GM23338 (cell line): ENCODE measurements at regions not wholly inside any gene's neighbourhood (a gene's known extent, or its start where the extent isn't known, plus 50 kb on each side); places are given as distances from the start of the nearest gene placed in this dataset.

Experiments
- ATAC-seq: fragments of 200-7000 bp; cut with Tn5 transposase; 3 replicates; pipeline ENCODE4 v1.9.1; 2020
- DNase-seq: peaks from one replicate; pipeline ENCODE4 v3.0.0-alpha.2; 2015; ENCODE audit warnings: low spot score
- H2AFZ ChIP-seq: fragments of 200-600 bp; sonication (generic); 2 replicates; pipeline ENCODE4 v1.8.0; 2016; ENCODE audit warnings: antibody characterized with exemption, mild to moderate bottlenecking, moderate library complexity
- H3F3A ChIP-seq: fragments of 200-600 bp; sonication (generic); replicated peaks from 2 replicates; pipeline ENCODE4 v1.8.0; 2017; ENCODE audit warnings: antibody characterized with exemption, mixed run types, low read depth
- H3K27ac ChIP-seq: fragments of 200-600 bp; sonication (generic); 2 replicates; pipeline ENCODE4 v1.6.1; 2016; ENCODE audit warnings: low read depth
- H3K27me3 ChIP-seq: fragments of 200-600 bp; sonication (generic); 2 replicates; pipeline ENCODE4 v1.8.0; 2016; ENCODE audit warnings: mild to moderate bottlenecking, mixed run types, moderate library complexity; ENCODE audit not compliant: insufficient read depth
- H3K36me3 ChIP-seq: fragments of 200-600 bp; sonication (generic); 2 replicates; pipeline ENCODE4 v1.8.0; 2016; ENCODE audit warnings: mild to moderate bottlenecking; ENCODE audit not compliant: insufficient read depth
- H3K4me1 ChIP-seq: fragments of 200-600 bp; sonication (generic); 2 replicates; pipeline ENCODE4 v1.8.0; 2016; ENCODE audit warnings: mild to moderate bottlenecking, moderate library complexity; ENCODE audit not compliant: insufficient read depth
- H3K4me2 ChIP-seq: fragments of 200-600 bp; sonication (generic); 2 replicates; pipeline ENCODE4 v1.7.1; 2017; ENCODE audit warnings: mixed run types
- H3K4me3 ChIP-seq: fragments of 200-600 bp; sonication (generic); 2 replicates; pipeline ENCODE4 v1.6.1; 2016; ENCODE audit warnings: mixed run types
- H3K79me2 ChIP-seq: fragments of 200-600 bp; sonication (generic); replicated peaks from 2 replicates; pipeline ENCODE4 v1.8.0; 2017; ENCODE audit warnings: mild to moderate bottlenecking; ENCODE audit not compliant: insufficient read depth
- H3K9me2 ChIP-seq: fragments of 200-600 bp; sonication (generic); 2 replicates; pipeline ENCODE4 v1.8.0; 2017; ENCODE audit not compliant: insufficient read depth
- H4K20me1 ChIP-seq: fragments of 200-600 bp; sonication (generic); replicated peaks from 2 replicates; pipeline ENCODE4 v1.8.0; 2017; ENCODE audit warnings: mild to moderate bottlenecking; ENCODE audit not compliant: insufficient read depth
- H3K27ac Mint-ChIP-seq: 2 replicates; pipeline ENCODE4 v1.8.0; 2020; ENCODE audit warnings: inconsistent platforms, mild to moderate bottlenecking, moderate library complexity, mixed read lengths
- H3K27me3 Mint-ChIP-seq: 3 replicates; pipeline ENCODE4 v1.8.0; 2022; ENCODE audit warnings: low read depth, mild to moderate bottlenecking, moderate library complexity, mixed read lengths, inconsistent platforms; ENCODE audit not compliant: insufficient read depth, poor library complexity
- H3K36me3 Mint-ChIP-seq: 3 replicates; pipeline ENCODE4 v1.8.0; 2021; ENCODE audit warnings: low read depth, mild to moderate bottlenecking, inconsistent platforms, moderate library complexity, mixed read lengths
- H3K4me1 Mint-ChIP-seq: 3 replicates; pipeline ENCODE4 v1.8.0; 2020; ENCODE audit warnings: mild to moderate bottlenecking, inconsistent platforms, mixed read lengths
- H3K4me3 Mint-ChIP-seq: 3 replicates; pipeline ENCODE4 v1.8.0; 2021; ENCODE audit warnings: moderate library complexity, mild to moderate bottlenecking, inconsistent platforms, mixed read lengths
- H3K9me3 Mint-ChIP-seq: 3 replicates; pipeline ENCODE4 v1.8.0; 2020; ENCODE audit warnings: moderate library complexity, mild to moderate bottlenecking, inconsistent platforms, mixed read lengths
- ETS1 ChIP-seq: IDR thresholded peaks from 2 replicates; pipeline ENCODE4 v1.6.1; 2016; ENCODE audit warnings: antibody characterized with exemption
- EZH2phosphoT487 ChIP-seq: fragments of 200-600 bp; sonication (generic); IDR thresholded peaks from one replicate; pipeline ENCODE4 v1.8.1; 2018; ENCODE audit warnings: antibody characterized with exemption; ENCODE audit not compliant: unreplicated experiment
- JUNB ChIP-seq: IDR thresholded peaks from one replicate; pipeline ENCODE4 v1.6.1; 2016; ENCODE audit warnings: antibody characterized with exemption; ENCODE audit not compliant: unreplicated experiment
- POLR2AphosphoS5 ChIP-seq: IDR thresholded peaks from 2 replicates; pipeline ENCODE4 v1.6.1; 2016; ENCODE audit warnings: antibody characterized with exemption, low read depth
- REST ChIP-seq: IDR thresholded peaks from one replicate; pipeline ENCODE4 v1.6.1; 2018; ENCODE audit warnings: antibody characterized with exemption; ENCODE audit not compliant: unreplicated experiment
- STAT1 ChIP-seq: IDR thresholded peaks from one replicate; pipeline ENCODE4 v1.6.1; 2016; ENCODE audit warnings: antibody characterized with exemption; ENCODE audit not compliant: unreplicated experiment
- ZNF114 ChIP-seq: fragments of 250-450 bp; sonication (Bioruptor Pico); IDR thresholded peaks from 2 replicates; pipeline ENCODE4 v1.5.0; 2020; ENCODE audit warnings: mild to moderate bottlenecking, moderate library complexity

GRCh38 chr14:49114161-49114893 lies 471.9 kb downstream of the RPS29 start:
- no peaks in the 10 kb centered on the region for H3K36me3 Mint-ChIP-seq
- Histone ChIP-seq H3F3A (no peaks in the 10 kb centered on the region), H3K4me2 (no peak overlapping the region), H3K27ac (no peak overlapping the region), H2AFZ (no peak overlapping the region), H4K20me1 (no peaks in the 10 kb centered on the region), H3K4me1 (no peaks in the 10 kb centered on the region), H3K27me3 (no peaks in the 10 kb centered on the region), H3K4me3 (no peak overlapping the region), H3K9me2 (peaks cover 8% of the 10 kb centered on the region; the same call in 1 of the 2 replicates), H3K36me3 (no peaks in the 10 kb centered on the region), H3K79me2 (no peaks in the 10 kb centered on the region)
- no peaks in the 10 kb centered on the region for H3K4me1 Mint-ChIP-seq
- H3K9me3 Mint-ChIP-seq: no peaks in the 10 kb centered on the region; the same call in 2 of the 3 replicates
- H3K4me3 Mint-ChIP-seq: no peak overlapping the region
- no peak for DNase-seq
- peaks cover 3% of the 10 kb centered on the region for H3K27me3 Mint-ChIP-seq
- no peak overlapping the region for H3K27ac Mint-ChIP-seq
- no peak for ATAC-seq
- TF ChIP-seq ZNF114 (CRISPR knock-in tag) (no peak), REST (no peak), STAT1 (no peak)

GRCh38 chr14:49106741-49107667 lies 479.2 kb downstream of the RPS29 start:
- H3K27me3 Mint-ChIP-seq: peaks cover 2% of the 10 kb centered on the region
- Histone ChIP-seq H3K36me3 (no peaks in the 10 kb centered on the region), H4K20me1 (no peaks in the 10 kb centered on the region), H3K27ac (no peak overlapping the region), H3K79me2 (no peaks in the 10 kb centered on the region), H2AFZ (no peak overlapping the region), H3K27me3 (no peaks in the 10 kb centered on the region), H3K9me2 (peaks cover 8% of the 10 kb centered on the region; the same call in 1 of the 2 replicates), H3K4me3 (no peak overlapping the region), H3K4me2 (no peak overlapping the region), H3K4me1 (no peaks in the 10 kb centered on the region), H3F3A (no peaks in the 10 kb centered on the region)
- no peak overlapping the region for H3K27ac Mint-ChIP-seq
- DNase-seq (no peak), ATAC-seq (no peak)
- no peaks in the 10 kb centered on the region for H3K4me1 Mint-ChIP-seq
- H3K4me3 Mint-ChIP-seq: no peak overlapping the region
- H3K9me3 Mint-ChIP-seq: peaks cover 2% of the 10 kb centered on the region; the same call in 2 of the 3 replicates
- no peaks in the 10 kb centered on the region for H3K36me3 Mint-ChIP-seq
- no peak for TF ChIP-seq JUNB
- no peak for TF ChIP-seq ETS1
- no peak for TF ChIP-seq EZH2phosphoT487
- TF ChIP-seq REST: no peak
- no peak for TF ChIP-seq POLR2AphosphoS5
